GM19035 (cell line): ENCODE measurements at regions not wholly inside any gene's neighbourhood (a gene's known extent, or its start where the extent isn't known, plus 50 kb on each side); places are given as distances from the start of the nearest gene placed in this dataset.
"Not testable (repeated sequence)": the region's sequence is repeated elsewhere in the genome, so short reads cannot be mapped to it uniquely, and the experiment has no call there.

ENCODE experiments used
- ATAC-seq: cut with Tn5 transposase; IDR thresholded peaks from one replicate; pipeline ENCODE4 v1.9.1; 2021; ENCODE audit not compliant: unreplicated experiment

DNA sequence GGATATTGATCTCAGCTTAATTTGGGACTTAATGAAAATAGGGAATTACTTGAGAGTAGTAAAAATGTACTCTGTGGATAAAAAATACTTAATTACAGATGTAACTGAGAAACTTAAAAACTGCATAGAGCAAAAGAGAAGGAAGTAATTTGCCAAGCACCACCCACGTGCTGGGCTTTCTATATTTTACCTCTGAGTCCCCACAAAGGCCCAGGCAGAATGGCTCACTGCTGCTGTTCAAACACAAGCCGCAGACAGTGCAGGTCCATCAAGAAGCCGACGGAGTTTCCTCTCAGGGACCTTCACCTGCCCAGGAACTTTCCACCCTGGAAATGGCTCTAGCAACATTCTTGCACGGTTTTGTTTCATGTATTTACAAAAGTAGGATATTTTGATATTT, 77.2 kb upstream of the TRPM1 start:
- ATAC-seq = no peak

DNA sequence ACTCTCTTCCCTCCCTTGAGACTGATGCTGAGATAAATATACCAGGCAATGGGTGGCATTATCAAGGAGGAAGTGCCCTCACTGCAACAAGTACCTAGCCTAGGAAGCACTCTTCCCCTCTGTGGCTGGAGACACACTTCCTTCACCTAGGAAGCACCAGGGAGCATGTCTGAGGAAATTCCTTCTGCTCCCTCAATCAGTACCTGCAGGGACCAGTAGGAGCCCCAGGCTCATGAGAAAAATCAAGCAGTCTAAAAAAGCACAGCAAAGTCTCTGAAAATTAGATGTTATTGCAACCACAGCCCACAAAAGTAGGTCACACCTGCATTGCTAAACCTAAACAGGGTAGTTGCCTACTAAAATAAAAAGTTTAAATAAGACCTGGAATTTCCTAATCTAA, 78.2 kb upstream of the TRPM1 start:
- ATAC-seq = no peak

DNA sequence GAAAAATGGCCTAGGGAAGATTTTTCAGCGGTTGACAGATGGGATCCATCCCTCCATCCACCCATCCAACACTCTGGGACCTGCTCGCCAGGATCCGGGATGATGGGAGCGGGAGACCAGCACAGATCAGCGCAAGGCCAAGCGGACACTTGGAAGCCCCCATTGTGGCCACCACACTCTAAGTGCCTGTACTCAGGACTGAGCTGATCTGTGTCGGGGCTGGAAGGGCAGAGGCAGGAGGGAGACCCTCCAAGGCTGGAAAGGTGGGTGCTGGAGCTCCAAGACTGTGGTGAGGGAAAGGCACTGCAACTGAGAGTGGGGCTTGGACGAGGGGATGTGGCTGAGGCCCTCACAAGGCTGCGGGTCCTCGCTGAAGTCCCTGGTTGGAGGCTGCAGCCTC, 91.8 kb upstream of the TRPM1 start:
- no peak for ATAC-seq

DNA sequence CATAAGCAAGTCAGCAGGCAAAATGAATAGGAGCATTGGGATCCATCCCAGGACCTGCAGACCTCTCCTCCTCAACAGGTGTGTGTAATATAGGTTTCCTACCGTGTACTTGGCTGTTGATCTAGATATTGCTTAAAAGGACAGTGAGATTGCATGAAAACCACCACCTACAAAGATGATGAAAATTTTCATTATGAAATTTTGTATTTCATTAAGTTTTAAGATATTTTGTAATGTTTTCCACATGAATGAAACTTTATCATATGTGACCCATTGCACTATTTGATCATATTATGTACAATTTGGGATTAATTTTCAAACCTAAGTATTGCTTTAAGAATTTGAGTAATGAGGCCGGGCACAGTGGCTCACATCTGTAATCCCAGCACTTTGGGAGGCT, 94.3 kb upstream of the TRPM1 start:
- ATAC-seq = no peak

DNA sequence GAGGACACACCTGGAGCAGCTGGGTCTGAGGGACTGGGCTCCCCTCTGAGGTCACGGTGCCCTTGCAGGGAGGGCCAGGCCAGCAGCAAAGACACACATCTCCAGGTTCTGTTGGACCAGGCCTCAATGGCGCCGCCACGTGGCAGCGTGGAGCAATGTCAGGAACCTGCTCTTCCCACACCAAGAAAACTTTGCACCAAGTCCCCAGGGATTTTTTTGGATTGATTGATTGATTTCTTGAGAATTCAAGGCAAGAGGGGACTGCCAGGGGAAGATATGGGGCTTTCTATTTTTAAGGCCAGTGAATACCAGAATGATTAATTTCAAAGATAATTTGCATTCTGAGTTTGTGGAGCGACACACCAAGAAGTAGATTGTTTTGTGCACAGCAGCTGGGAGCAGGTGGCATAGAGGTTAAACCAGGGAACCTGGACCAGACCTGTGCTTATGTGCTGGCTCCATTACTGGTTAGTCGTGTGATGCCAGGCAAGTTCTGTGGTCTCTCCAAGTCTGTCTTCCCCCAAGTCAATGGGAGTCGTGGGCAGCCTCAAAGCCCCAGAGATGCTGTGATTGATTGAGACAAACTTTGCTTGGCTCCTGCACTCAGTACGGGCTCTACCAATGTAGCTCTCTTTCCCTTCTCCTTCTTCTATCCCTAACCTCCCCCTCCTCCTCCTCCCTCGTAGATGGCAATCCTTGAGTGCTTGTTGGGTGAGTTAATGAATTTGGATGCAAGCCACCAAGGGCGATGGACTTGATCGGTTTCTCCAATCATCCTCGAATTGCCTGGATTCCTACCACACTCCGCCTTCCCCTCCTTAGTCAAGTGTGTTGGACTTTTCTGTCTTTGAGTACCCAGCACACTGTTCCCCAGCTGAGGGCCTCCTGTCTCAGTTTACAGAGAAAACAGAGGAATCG, 96.2 kb upstream of the TRPM1 start:
- ATAC-seq = no peak

DNA sequence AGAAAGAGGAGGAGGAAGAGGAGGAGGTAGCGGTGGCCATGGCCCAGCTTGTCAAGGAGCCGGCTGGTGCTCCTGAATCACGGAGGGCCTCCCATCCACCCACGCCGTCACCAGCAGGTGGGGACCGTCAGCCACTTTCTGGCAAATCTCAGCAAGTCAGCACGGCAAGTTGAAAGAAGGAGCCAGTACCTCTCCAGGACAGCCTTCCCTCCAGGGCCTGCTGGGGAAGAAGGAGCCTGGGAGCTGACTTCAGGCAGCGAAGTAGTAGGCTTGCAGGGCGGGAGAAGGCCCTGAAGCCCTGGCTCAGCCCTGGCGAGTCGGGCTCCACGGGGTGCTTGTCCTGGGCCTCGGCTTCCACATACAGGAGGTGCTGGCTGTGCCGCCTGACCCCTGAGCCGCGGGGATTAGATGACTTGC, 99.2 kb upstream of the TRPM1 start:
- ATAC-seq = no peak

DNA sequence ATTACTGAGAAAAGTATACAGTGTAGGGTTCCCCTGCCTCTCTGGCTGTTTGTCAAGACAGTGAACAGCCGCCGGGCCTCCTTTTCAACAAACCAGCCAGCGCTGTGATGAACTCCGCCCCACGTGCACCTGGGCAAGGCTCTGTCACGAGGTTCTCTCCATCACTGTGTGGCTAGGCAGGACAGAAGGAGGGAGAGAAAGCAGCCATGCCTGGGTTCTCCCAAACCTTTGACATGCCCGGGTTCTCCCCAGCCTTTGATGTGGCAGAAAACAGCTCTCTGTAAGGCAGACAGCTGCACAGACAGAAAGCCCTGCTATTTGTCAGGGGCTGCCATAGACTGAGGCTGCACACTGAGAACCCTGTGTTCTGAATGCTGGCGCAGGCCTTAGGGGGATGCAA, 101.4 kb upstream of the TRPM1 start:
- ATAC-seq = no peak

DNA sequence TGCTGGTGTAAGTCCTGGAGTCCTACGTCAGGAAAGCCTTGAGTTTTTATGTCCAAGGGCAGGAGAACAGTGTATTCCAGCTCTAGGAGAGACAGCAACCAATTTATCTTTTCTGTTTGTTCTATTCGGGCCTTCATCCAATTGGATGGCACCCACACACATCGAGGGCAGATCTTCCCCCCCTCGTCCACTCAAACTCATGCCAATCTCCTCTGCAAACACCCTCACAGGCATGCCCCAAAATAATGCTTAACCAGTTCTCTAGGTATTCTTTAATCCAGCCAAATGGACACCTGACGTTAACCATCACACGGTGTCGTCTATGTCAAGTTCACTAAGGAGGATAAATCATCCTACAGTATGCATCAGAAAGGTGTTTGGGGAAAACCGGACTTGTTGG, 102.5 kb upstream of the TRPM1 start:
- ATAC-seq = no peak

DNA sequence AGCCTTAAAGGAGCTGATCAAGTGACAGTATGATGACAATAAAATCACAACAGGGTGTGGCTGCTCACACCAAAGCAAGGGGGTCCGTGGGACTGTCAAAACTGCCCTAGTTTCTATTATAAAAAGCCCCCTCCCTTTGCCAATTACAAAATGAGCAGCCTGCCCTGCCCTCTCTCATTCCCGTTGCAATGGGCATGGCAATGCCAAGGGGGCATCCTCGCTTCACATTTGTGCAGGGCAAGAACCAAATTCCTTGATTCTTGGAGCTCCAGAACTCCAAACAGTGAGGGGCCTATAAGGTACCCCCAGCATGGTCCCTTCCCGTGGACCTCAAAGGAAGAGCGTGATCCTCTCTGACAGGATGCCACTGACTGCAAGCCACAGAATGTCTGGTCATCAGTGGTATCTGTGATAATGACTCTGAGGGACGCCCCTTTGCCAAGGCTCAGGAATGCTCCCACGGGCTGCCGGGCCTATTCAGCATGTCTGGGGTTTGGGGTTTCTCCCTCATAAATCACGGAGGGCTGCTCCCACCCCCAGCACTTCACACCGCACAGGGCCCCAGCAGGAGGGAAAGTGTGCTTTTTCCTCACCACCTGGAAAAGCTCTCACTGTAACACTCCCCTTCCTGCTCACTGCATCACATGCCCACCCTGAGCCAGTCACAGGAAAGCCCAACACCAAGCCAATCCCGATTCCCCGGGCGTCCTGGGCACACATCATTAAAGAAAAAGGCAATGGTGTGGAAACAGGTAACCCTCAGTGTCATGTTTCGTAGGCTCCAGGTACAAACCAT, 105.1 kb upstream of the TRPM1 start:
- ATAC-seq = no peak

DNA sequence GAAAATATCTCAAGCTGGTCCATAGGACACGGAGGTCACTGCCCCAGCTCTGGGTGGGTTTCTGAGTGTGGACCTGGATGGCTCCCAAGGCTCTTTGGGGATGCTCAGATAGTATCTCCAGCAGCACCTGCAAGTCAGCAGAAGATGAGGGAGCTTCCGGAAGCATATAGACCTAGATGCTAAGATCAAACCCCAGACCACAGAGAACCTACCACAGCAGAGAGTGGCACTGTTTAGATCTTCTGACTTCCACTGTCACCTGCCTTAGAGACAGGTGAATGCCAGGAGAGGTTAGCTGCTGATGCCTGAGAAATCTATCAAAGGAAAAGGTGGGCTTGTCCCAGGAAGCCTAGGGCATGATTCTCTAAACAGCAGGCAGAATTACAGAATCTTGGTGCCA, 105.7 kb upstream of the TRPM1 start:
- ATAC-seq = no peak

DNA sequence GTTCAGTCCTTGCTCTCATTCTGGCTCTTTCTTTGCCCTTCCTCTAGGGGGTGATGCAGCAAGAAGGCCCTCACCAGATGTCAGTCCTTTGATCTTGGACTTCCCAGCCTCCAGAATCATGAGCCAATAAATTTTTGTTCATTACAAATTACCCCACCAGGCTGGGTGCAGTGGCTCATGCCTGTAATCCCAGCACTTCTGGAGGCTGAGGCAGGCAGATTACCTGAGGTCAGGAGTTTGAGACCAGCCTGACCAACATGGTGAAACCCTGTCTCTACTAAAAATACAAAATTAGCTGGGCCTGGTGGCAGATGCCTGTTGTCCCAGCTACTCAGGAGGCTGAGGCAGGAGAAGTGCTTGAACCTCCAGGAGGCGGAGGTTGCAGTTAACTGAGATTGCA, 106.3 kb upstream of the TRPM1 start:
- not testable (repeated sequence) for ATAC-seq

DNA sequence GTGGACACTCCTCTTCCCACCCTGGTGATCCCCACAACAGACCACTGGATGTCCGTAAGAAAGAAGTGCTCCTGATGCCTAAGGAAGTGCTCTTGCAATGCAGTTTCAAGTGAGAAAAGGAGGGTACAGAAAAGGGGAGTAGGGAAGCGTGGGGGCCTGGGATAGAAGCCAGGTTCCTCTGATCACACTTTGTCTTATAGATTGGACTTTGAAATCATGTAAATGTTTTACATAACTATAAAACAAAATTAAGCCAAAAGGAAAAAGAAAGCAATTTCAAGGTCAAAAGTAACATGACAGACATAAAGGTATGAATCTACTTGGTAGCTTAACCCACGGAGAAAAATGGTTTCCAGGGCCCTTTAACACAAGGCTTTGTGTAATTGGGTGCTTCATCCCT, 107.3 kb upstream of the TRPM1 start:
- no peak for ATAC-seq

DNA sequence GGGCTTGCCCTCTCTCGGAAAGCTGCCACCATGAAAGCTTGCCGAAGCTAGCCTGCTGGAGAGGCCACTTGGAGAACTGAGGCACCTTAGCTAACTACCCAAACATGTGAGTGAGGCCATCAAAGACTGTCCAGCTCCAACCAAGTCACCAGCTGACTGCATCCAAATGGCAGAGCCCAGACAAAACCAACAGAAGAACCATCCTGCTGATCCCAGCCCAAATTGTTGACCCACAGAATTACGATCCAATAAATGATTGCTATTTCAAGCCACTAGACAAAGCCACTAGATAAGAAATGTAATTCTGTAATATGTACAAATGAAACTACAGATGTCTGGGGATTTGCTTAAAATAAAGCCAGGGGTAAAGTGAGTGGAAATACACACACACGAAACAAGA, 109.8 kb upstream of the TRPM1 start:
- ATAC-seq = no peak

DNA sequence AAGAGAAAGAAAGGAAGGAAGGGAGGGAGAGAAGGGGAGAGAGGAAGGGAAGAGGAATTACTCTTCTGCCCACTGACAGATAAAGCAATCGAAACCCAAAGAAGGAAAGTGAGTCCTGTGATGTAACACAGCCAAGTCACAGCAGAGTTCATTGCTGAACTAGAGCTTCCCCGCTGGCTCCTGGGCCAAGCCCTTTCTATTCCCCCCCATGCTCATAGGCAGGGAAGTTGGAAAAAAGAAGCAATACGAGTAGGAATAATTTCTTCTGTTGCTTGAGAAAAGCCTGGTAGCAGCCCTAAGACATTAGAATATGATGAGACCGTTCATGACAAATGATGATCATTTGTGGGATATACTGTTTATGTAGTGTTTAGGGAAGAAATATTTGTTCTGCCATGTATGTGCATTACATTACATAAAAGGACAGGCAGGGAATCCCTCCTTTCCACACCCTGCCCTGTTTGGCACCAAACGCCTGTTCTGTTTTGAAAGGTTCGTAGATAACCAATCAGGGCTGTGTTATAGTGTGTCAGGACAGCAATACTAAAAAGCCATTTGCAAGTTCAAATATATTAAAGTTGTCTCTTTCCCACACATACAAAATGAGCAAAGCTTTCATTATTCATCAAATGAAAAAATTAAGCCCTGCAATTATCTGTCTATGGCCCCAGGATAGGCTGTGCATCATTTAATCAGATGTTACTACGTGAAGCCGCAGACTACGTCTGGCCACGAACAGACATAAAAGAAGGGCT, 111.0 kb upstream of the TRPM1 start:
- ATAC-seq = no peak

DNA sequence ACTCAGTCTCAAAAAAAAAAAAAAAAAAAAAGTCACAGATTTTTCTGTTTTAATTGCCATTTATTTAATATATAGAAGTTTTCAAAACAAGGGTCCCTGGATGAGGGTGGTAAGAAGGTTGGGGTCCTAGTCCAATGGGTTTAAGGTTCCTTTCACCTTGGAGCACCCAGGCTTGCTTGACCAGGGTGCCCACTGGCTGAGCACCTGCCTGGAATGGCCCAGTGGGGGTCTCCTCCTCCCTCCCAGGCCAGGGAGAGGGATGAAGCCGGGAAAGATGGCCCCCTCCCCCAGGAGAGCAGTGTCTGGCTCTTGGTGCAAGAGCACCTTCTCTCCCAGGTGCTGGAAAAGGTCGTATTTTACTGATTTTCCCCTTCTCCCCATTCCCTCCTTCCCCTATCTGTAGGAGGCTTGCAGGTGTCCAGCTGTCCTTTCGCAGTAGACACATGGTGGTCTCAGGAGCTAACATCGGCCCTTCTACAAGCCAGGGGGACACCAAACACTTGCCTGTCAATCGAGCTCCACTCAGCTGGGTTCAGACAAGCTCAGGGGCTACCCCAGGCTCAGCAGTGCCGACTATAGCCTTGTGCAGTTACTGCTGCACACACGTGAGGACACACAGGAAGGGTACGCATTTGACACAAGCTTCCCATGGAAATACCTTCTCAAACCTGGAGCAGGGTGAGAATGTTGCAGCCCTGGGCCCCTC, 112.3 kb upstream of the KLF13 start:
- ATAC-seq = no peak

DNA sequence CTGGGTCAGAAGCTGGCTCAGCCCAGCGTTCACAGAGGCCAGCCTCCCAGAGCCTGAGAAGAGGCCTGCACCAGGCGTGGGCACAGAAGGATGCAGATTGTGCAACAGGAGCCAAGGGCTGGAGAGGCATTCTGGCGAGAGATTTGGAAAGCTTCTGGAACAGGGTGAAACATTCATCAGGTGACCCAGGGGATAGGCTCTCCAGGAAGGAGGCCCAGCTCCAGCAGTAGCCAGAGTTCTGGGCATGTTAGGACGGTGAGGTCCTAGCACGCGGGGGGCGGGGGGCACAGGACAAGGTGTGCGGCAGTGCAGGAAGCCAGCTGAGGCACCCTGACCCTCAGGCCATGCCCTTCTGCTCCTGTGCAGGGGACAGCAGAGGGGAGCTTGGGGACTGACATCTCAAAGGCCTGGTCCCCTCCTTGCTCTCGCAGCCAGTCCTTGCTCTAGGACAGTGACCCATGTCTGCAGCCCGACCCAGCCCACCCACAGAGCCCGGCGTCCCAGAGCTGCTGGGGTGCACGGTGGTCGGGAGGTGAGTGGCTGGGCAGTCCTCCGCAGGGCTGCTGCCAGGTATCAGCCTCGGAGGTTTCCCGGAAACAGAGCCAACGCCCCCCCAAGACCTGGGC, 111.7 kb upstream of the KLF13 start:
- ATAC-seq = peak; percentile 17

DNA sequence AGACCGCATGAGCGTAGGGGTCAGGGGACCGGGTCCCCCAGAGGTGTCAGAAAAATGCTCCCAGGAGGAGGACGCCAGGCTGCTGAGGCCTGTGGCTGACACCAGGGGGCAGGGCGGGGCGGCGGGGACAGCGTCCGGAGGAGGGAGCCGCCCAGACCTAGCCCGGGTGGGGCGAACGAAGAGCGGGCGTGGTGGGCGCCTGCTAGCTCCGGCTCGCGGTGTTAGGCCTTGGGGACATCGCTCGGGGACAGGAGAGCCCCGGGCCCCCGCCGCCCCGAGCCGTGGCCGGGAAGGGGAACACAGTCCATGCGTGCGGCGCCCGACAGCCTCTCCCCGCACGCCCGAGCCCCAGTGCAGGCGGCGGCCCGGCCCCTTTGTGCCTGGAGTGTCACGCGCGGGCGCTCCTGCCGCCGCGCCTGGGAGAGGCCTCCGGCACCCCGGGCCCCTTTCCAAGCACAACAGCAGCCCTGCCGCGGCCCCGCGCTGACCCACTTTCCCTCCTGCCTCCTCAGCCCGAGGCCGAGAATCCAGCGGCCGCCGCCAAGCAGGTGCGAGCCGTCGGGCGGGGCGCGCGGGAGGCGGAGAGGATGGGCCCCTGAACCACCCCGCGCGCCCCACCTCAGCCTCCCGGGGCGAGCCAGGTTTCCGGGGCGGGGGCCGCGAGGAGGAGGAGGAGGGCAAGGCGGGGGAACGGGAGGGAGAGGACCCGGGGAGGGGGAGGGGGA, 111.0 kb upstream of the KLF13 start:
- peak; percentile 76 for ATAC-seq

DNA sequence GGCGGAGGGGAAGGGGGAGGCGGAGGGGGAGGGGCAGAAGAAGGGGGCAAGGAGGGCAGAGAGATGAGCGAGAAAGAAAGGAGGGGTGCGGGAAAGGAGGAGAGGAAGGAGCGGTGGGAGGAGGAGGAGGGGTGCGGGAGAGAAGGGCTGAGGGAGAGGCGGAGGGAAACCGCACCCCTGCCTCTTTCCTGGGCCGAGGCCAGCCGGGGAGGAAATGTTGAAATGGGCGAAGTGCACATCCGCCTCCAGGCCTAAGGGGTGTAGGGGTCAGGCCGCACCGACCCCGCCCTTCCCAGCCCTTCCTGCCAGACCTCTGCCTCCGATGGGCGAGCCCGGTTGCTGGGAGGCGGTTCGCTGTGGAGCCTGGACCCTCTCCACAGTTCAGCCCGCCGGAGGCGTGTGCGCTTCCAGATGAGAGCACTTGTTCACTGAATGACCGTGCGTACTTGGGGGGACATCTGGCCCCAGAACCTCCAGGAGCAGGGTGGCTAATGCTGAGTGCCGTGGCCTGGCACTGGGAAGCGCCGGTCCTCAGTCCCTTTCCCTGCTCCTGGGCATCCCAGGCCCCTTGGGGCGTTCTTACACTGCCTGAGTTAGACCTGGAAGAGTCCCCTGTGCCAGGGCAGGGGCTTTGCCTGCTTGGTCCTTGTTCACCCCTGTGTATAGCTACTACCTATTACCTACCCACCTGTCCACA, 110.3 kb upstream of the KLF13 start:
- ATAC-seq = peak; percentile 34

DNA sequence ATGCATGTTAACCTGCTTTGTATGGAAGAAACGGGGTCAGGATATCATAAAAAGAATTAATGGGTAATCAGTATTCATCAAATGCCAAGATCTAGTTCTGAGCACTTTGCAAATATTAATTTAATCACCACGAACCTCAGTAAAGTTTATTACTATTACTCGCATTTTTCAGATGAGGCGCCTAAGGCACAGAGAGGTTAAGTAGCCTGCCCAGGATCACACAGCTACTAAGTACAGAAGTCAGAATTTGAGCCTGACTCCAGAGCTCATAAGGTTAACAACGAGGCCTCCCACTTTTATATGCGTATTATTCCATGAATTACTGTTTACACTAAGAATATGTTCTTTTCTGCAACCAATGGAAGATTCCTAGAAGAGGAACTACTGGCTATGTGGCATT, 109.6 kb upstream of the KLF13 start:
- no peak for ATAC-seq
